GM12865 (cell line): ENCODE measurements at regions not wholly inside any gene's neighbourhood (a gene's known extent, or its start where the extent isn't known, plus 50 kb on each side); places are given as distances from the start of the nearest gene placed in this dataset.

Experiments
- DNase-seq: peaks from one replicate; pipeline ENCODE4 v3.0.0; 2010; ENCODE audit warnings: low read depth
- H3K4me3 ChIP-seq: 2 replicates; pipeline ENCODE4 v1.5.1; 2011; ENCODE audit warnings: mild to moderate bottlenecking, low read depth, low read length, control low read depth
- CTCF ChIP-seq: IDR thresholded peaks from 2 replicates; pipeline ENCODE4 v1.5.1; 2011; ENCODE audit warnings: low read length, control low read depth, low read depth, inconsistent platforms; ENCODE audit not compliant: insufficient read depth; ENCODE audit errors: missing control alignments

GRCh38 chr2:111239107-111239506 lies 118.4 kb downstream of the BCL2L11 start:
- no peak for TF ChIP-seq CTCF
- H3K4me3 ChIP-seq, result no peak overlapping the region
- peak; percentile 75 for DNase-seq

GRCh38 chr2:111239581-111240249 lies 119.0 kb downstream of the BCL2L11 start:
- H3K4me3 ChIP-seq, result no peak overlapping the region
- no peak for DNase-seq
- TF ChIP-seq CTCF, result no peak

- H3K4me3 ChIP-seq, result no peak overlapping the region
- no peak for TF ChIP-seq CTCF
- DNase-seq, result no peak
Measured at GRCh38 chr2:111243295-111243694, 122.6 kb downstream of the BCL2L11 start.

GRCh38 chr2:111244864-111245263 lies 124.2 kb downstream of the BCL2L11 start:
- DNase-seq, result no peak

GRCh38 chr2:111246620-111247061 lies 125.9 kb downstream of the BCL2L11 start:
- no peak overlapping the region for H3K4me3 ChIP-seq
- TF ChIP-seq CTCF, result no peak
- DNase-seq, result no peak

More at GRCh38 chr2:111244864-111245263, 124.2 kb downstream of the BCL2L11 start:
- H3K4me3 ChIP-seq, result no peak overlapping the region
- no peak for TF ChIP-seq CTCF

- H3K4me3 ChIP-seq, result no peak overlapping the region
- no peak for DNase-seq
- TF ChIP-seq CTCF, result no peak
Measured at GRCh38 chr2:111247491-111247890, 126.8 kb downstream of the BCL2L11 start.

GRCh38 chr2:111249806-111250205 lies 129.1 kb downstream of the BCL2L11 start:
- no peak for DNase-seq
- H3K4me3 ChIP-seq, result no peak overlapping the region
- TF ChIP-seq CTCF, result no peak
